Activated T-cell treated with anti-CD3 and anti-CD28 coated beads, Interleukin-2, amount 50 U/mL, for 72 hours (primary cell): ENCODE measurements at regions not wholly inside any gene's neighbourhood (a gene's known extent, or its start where the extent isn't known, plus 50 kb on each side); places are given as distances from the start of the nearest gene placed in this dataset.
"Not testable (repeated sequence)": the region's sequence is repeated elsewhere in the genome, so short reads cannot be mapped to it uniquely, and the experiment has no call there.

Source experiments
- ATAC-seq, 2 donors: fragments of 150-1000 bp; cut with Tn5 transposase; replicated peaks in 1 of 2; 2 replicates each; pipeline ENCODE4 v1.10.0; 2021; ENCODE audit warnings: moderate library complexity in 2 of 2, mild to moderate bottlenecking in 1 of 2
- DNase-seq, 2 donors: peaks; one replicate each; pipeline ENCODE4 v3.0.0; 2021 to 2022; ENCODE audit warnings: mixed read lengths in 1 of 2
- H3K27ac Mint-ChIP-seq: one replicate; pipeline ENCODE4 v1.8.0; 2022; ENCODE audit warnings: mild to moderate bottlenecking, moderate library complexity, mixed read lengths
- H3K27me3 Mint-ChIP-seq: one replicate; pipeline ENCODE4 v1.8.0; 2022; ENCODE audit warnings: low read depth, mixed read lengths
- H3K36me3 Mint-ChIP-seq, 2 donors: one replicate each; pipeline ENCODE4 v1.8.0; 2022; ENCODE audit warnings: mixed read lengths in 2 of 2, mild to moderate bottlenecking in 1 of 2; ENCODE audit not compliant: insufficient read depth in 2 of 2
- H3K4me1 Mint-ChIP-seq: one replicate; pipeline ENCODE4 v1.8.0; 2022; ENCODE audit warnings: low read depth, mixed read lengths
- H3K4me3 Mint-ChIP-seq, 2 donors: one replicate each; pipeline ENCODE4 v1.8.0; 2022; ENCODE audit warnings: mild to moderate bottlenecking in 2 of 2, mixed read lengths in 2 of 2, moderate library complexity in 2 of 2
- H3K9me3 Mint-ChIP-seq, 2 donors: one replicate each; pipeline ENCODE4 v1.8.0; 2022; ENCODE audit warnings: mixed read lengths in 2 of 2

- H3K4me1 Mint-ChIP-seq, result no peaks in the 10 kb centered on the region
- H3K4me3 Mint-ChIP-seq, result no peak overlapping the region
- ATAC-seq, result no peak
Measured at GRCh38 chr14:57052705-57053302, 215.9 kb downstream of the EXOC5 start.

GRCh38 chr14:57051633-57052032 lies 217.1 kb downstream of the EXOC5 start:
- DNase-seq (no peak), ATAC-seq (no peak)
- Mint-ChIP-seq H3K27ac (no peak overlapping the region), H3K27me3 (peaks cover 48% of the 10 kb centered on the region), H3K4me1 (no peaks in the 10 kb centered on the region), H3K4me3 (no peak overlapping the region), H3K9me3 (peaks cover 0 to 3% of the 10 kb centered on the region in 2 donors), H3K36me3 (no peaks in the 10 kb centered on the region)

More at GRCh38 chr14:57052705-57053302, 215.9 kb downstream of the EXOC5 start:
- Mint-ChIP-seq H3K27me3 (peaks cover 47% of the 10 kb centered on the region), H3K9me3 (peaks cover 0 to 3% of the 10 kb centered on the region in 2 donors), H3K36me3 (no peaks in the 10 kb centered on the region), H3K27ac (no peak overlapping the region)
- DNase-seq, result no peak

DNA sequence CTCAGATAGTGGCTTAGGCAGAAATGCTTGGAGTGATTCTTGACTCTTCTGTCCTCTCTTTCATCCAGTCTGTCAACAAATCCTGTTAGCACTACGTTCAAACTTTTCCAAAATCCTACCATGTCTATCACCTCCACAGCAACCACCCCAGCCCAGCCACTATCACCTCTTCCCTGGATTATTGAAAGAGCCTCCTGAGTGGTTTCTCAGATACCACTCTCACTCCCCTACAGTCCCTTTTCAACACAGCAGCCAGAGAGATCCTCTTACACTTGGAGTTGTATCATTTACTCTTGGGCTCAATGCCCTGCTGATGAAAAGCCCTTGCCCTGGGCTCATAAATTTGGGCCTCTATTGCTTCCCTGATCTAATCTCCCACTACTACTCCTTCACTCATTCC lies 218.9 kb downstream of the EXOC5 start:
- no peak for ATAC-seq
- peaks cover 62% of the 10 kb centered on the region for H3K27me3 Mint-ChIP-seq
- no peak overlapping the region for H3K4me3 Mint-ChIP-seq
- H3K36me3 Mint-ChIP-seq, result no peaks in the 10 kb centered on the region
- DNase-seq, result no peak
- H3K4me1 Mint-ChIP-seq, result no peaks in the 10 kb centered on the region
- no peak overlapping the region for H3K27ac Mint-ChIP-seq
- H3K9me3 Mint-ChIP-seq, result peaks cover 0 to 3% of the 10 kb centered on the region in 2 donors

DNA sequence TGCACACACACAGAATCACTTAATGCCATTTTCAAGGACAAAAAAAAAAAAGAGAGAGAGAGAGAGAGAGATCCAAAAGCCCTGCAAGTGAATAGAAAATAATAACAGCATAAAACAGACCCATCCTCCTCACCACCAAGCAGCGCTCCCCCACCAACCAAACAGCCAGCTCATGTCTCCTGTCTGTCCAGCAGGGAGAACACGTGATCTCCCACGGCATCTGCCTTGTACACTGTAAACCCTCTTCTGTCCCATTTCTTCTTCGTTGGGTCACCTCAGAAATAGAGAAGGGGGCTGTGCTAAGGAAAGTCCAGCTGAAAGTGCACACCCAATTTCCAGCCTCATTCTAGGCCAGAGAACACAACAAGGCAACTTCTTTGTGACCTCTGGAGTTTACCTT lies 222.5 kb downstream of the EXOC5 start:
- DNase-seq (no peak), ATAC-seq (no peak)
- no peaks in the 10 kb centered on the region for H3K4me1 Mint-ChIP-seq
- no peak overlapping the region for H3K4me3 Mint-ChIP-seq
- H3K27ac Mint-ChIP-seq, result no peak overlapping the region
- peaks cover 43% of the 10 kb centered on the region for H3K27me3 Mint-ChIP-seq
- H3K9me3 Mint-ChIP-seq, result peaks cover 2 to 3% of the 10 kb centered on the region in 2 donors
- no peaks in the 10 kb centered on the region for H3K36me3 Mint-ChIP-seq

GRCh38 chr14:57044101-57044973 lies 224.4 kb downstream of the EXOC5 start:
- not testable (repeated sequence) for ATAC-seq, H3K27ac Mint-ChIP-seq, H3K36me3 Mint-ChIP-seq, H3K9me3 Mint-ChIP-seq, H3K4me3 Mint-ChIP-seq, H3K4me1 Mint-ChIP-seq, DNase-seq
- H3K27me3 Mint-ChIP-seq, result peaks cover 33% of the 10 kb centered on the region

DNA sequence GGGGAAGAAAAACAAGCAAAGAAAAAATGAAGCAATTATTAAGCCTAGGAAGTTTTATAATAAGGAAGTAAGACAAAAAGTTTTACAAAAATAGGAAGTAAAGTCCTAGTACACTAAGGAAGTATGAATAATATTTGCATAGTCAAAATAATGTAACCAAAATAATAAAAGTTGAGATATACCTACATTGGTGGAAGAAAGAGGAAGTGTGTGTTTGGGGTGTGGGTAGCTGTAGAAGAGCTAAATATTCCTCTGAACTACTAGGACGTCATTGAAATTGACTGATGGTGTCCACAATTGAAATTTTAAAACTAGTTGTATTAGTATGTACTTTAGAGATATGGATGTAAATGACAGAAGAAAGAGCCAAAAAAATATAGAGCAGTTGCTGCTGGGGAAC lies 228.4 kb upstream of the OTX2 start:
- Mint-ChIP-seq H3K4me1 (no peaks in the 10 kb centered on the region), H3K4me3 (no peak overlapping the region), H3K27ac (no peak overlapping the region), H3K27me3 (peaks cover 20% of the 10 kb centered on the region), H3K36me3 (no peaks in the 10 kb centered on the region), H3K9me3 (peaks cover 0 to 2% of the 10 kb centered on the region in 2 donors)
- ATAC-seq, result no peak
- DNase-seq, result no peak

DNA sequence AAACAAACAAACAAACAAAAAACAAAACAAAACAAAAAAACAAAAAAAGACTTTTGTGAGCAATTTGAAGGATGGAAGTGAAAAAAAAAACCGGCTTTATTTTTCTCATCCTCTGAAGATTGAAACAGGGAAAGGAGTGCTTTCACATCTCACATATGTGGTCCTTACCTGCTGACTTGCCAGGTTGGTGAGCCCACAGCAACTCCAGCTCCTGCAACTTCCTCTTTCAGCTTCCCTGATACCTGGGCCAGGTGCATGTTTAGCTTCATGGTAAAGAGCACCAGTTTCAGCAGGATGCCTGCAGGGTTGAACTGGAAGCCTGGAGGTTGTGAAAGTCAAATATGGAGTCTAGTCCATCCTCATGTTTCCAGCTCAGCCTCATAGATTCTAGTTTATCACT lies 221.2 kb upstream of the OTX2 start:
- no peak for DNase-seq
- Mint-ChIP-seq H3K4me3 (no peak overlapping the region), H3K27me3 (peaks cover 17% of the 10 kb centered on the region), H3K36me3 (peaks cover 0 to 2% of the 10 kb centered on the region in 2 donors), H3K9me3 (peaks cover 2 to 6% of the 10 kb centered on the region in 2 donors), H3K4me1 (no peaks in the 10 kb centered on the region), H3K27ac (no peak overlapping the region)
- ATAC-seq, result no peak

- Mint-ChIP-seq H3K27me3 (peaks cover 12% of the 10 kb centered on the region), H3K9me3 (peaks cover 4 to 6% of the 10 kb centered on the region in 2 donors), H3K27ac (no peak overlapping the region), H3K4me1 (no peaks in the 10 kb centered on the region), H3K36me3 (peaks cover 0 to 2% of the 10 kb centered on the region in 2 donors), H3K4me3 (no peak overlapping the region)
- ATAC-seq (no peak), DNase-seq (no peak)
Measured at GRCh38 chr14:57029620-57030253, 219.5 kb upstream of the OTX2 start.

DNA sequence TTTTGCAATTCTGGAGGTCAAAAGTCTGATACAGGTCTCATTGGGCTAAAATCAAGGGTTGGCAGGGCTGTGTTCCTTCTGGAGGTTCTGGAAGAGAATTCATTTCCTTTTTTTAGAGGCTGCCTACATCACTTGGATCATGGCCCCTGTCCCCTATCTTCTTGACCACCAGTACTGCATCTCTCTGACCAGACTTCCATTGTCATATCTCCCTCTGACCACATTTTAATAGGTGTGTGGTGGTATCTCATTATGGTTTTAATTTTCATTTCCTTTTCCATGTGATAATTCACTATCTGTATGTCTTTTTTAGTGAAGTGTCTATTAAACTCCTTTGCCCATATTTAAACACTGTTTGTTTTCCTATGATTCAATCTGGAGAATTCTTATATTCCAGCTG lies 215.2 kb upstream of the OTX2 start:
- ATAC-seq, result no peak
- no peaks in the 10 kb centered on the region for H3K27me3 Mint-ChIP-seq
- peaks cover 2 to 4% of the 10 kb centered on the region in 2 donors for H3K9me3 Mint-ChIP-seq
- H3K27ac Mint-ChIP-seq, result no peak overlapping the region
- DNase-seq, result no peak
- H3K4me1 Mint-ChIP-seq, result no peaks in the 10 kb centered on the region
- no peak overlapping the region for H3K4me3 Mint-ChIP-seq
- H3K36me3 Mint-ChIP-seq, result no peaks in the 10 kb centered on the region

GRCh38 chr14:57022608-57023007 lies 212.3 kb upstream of the OTX2 start:
- DNase-seq, result no peak
- Mint-ChIP-seq H3K4me3 (no peak overlapping the region), H3K9me3 (peaks cover 2 to 6% of the 10 kb centered on the region in 2 donors), H3K36me3 (peaks cover 0 to 1% of the 10 kb centered on the region in 2 donors), H3K4me1 (no peaks in the 10 kb centered on the region), H3K27ac (no peak overlapping the region), H3K27me3 (peaks cover 6% of the 10 kb centered on the region)
- ATAC-seq, result no peak

DNA sequence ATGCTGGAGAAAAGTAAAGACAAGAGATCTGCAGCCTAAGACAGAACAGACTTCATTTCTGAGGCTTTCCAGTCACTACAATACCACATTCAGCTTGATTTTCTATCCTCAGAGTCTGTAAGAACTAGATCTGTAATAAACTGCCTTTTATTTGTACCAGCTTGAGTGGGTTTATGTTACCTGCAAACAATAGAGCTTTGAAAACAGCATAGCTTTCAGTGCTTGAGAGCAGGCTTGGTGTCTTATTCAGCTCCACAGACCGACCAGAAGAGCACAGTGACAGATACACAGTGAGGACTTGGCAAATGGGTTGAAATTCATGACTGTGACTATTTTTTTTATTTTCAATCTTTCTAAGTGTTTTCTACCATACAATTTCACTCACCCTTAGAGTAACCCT lies 207.8 kb upstream of the OTX2 start:
- DNase-seq, result no peak
- peaks cover 6% of the 10 kb centered on the region for H3K27me3 Mint-ChIP-seq
- H3K36me3 Mint-ChIP-seq, result peaks cover 4 to 5% of the 10 kb centered on the region in 2 donors
- H3K9me3 Mint-ChIP-seq, result peaks cover 3 to 7% of the 10 kb centered on the region in 2 donors
- no peak overlapping the region for H3K4me3 Mint-ChIP-seq
- no peaks in the 10 kb centered on the region for H3K4me1 Mint-ChIP-seq
- no peak overlapping the region for H3K27ac Mint-ChIP-seq
- ATAC-seq, result no peak

GRCh38 chr14:57013987-57014386 lies 203.7 kb upstream of the OTX2 start:
- no peaks in the 10 kb centered on the region for H3K4me1 Mint-ChIP-seq
- H3K36me3 Mint-ChIP-seq, result peaks cover 3 to 5% of the 10 kb centered on the region in 2 donors
- H3K4me3 Mint-ChIP-seq, result no peak overlapping the region
- DNase-seq, result no peak
- peaks cover 18% of the 10 kb centered on the region for H3K27me3 Mint-ChIP-seq
- no peak for ATAC-seq
- H3K9me3 Mint-ChIP-seq, result peaks cover 3 to 7% of the 10 kb centered on the region in 2 donors
- H3K27ac Mint-ChIP-seq, result no peak overlapping the region
